Stomach (tissue), 4 donors: ENCODE measurements at regions not wholly inside any gene's neighbourhood (a gene's known extent, or its start where the extent isn't known, plus 50 kb on each side); places are given as distances from the start of the nearest gene placed in this dataset.

Experiments
- CTCF ChIP-seq, 7 experiments: fragments of 450-650 bp in 4 of 7; fragments of 200-600 bp in 3 of 7; sonication (generic) in 3 of 7; IDR thresholded peaks; one replicate each; pipeline ENCODE4 v1.5.1; 2016 to 2019; ENCODE audit warnings: antibody characterized with exemption in 7 of 7, control low read depth in 2 of 7, mild to moderate bottlenecking in 1 of 7
- POLR2A ChIP-seq, 4 donors: fragments of 450-650 bp; IDR thresholded peaks; one replicate each; pipeline ENCODE4 v1.6.1; 2016; ENCODE audit warnings: antibody characterized with exemption in 4 of 4, control low read depth in 2 of 4, mild to moderate bottlenecking in 1 of 4, moderate library complexity in 1 of 4

GRCh38 chr10:131577786-131578471 is 266.4 kb upstream of the TCERG1L start:
- TF ChIP-seq CTCF (IDR thresholded peaks at IDR 0.05) (no peak), POLR2A (IDR thresholded peaks at IDR 0.05) (no peak)
